Fibroblast of mammary gland (primary cell): ENCODE measurements at regions not wholly inside any gene's neighbourhood (a gene's known extent, or its start where the extent isn't known, plus 50 kb on each side); places are given as distances from the start of the nearest gene placed in this dataset.

Experiments used
- DNase-seq: peaks from one replicate; pipeline ENCODE4 v3.0.0-alpha.2; 2010; ENCODE audit warnings: low read depth
- H3K4me3 ChIP-seq: 2 replicates; pipeline ENCODE4 v1.5.1; 2011; ENCODE audit warnings: low read depth, mild to moderate bottlenecking, low read length, moderate library complexity; ENCODE audit not compliant: control insufficient read depth
- TF ChIP-seq, protein P1 (sequence below): conservative IDR thresholded peaks from 2 replicates; pipeline ENCODE4 v1.5.1; 2011; ENCODE audit warnings: low read depth, low read length, inconsistent platforms; ENCODE audit not compliant: control insufficient read depth, insufficient read depth

DNA sequence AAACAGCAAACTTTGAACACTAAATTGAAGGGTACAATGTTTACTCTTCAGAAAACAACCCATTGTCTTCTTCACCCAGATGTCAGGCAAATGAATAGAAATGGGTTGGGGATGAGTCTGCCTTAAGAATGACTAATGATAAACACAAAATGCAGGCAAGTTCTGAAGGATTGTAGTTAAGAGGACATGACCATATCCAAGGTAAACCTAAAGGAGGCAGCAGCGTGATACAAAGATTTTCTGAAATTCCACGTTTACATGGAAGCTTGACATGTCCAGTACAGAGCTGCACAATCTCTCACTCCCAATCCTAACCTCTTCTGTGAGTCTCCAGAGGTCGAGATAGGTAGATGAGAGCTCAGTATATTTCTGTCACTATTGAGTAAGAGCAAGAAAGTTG, 1263.2 kb upstream of the CDH6 start:
- TF ChIP-seq, protein P1, sequence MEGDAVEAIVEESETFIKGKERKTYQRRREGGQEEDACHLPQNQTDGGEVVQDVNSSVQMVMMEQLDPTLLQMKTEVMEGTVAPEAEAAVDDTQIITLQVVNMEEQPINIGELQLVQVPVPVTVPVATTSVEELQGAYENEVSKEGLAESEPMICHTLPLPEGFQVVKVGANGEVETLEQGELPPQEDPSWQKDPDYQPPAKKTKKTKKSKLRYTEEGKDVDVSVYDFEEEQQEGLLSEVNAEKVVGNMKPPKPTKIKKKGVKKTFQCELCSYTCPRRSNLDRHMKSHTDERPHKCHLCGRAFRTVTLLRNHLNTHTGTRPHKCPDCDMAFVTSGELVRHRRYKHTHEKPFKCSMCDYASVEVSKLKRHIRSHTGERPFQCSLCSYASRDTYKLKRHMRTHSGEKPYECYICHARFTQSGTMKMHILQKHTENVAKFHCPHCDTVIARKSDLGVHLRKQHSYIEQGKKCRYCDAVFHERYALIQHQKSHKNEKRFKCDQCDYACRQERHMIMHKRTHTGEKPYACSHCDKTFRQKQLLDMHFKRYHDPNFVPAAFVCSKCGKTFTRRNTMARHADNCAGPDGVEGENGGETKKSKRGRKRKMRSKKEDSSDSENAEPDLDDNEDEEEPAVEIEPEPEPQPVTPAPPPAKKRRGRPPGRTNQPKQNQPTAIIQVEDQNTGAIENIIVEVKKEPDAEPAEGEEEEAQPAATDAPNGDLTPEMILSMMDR = no peak
- DNase-seq = no peak
- H3K4me3 ChIP-seq = no peak overlapping the region

DNA sequence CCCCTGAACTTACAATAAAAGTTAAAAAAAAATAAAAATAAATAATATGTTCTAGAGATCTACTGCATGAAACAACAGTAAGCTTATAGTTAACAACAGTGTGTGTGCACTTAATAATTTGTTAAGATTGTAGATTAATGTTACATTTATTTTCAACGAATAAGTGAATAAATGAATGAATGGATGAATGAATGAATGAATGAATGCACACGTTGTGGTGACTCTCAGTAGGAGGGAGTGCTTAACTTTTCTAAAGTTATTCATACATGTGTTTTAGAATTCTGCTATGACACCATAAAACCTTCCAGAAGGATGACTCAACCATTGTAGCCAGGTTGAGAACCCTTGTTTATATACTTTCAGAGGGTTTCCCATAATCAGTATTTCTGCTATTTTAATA, 1269.4 kb upstream of the CDH6 start:
- H3K4me3 ChIP-seq = no peak overlapping the region
- TF ChIP-seq, protein P1 = no peak
- no peak for DNase-seq

DNA sequence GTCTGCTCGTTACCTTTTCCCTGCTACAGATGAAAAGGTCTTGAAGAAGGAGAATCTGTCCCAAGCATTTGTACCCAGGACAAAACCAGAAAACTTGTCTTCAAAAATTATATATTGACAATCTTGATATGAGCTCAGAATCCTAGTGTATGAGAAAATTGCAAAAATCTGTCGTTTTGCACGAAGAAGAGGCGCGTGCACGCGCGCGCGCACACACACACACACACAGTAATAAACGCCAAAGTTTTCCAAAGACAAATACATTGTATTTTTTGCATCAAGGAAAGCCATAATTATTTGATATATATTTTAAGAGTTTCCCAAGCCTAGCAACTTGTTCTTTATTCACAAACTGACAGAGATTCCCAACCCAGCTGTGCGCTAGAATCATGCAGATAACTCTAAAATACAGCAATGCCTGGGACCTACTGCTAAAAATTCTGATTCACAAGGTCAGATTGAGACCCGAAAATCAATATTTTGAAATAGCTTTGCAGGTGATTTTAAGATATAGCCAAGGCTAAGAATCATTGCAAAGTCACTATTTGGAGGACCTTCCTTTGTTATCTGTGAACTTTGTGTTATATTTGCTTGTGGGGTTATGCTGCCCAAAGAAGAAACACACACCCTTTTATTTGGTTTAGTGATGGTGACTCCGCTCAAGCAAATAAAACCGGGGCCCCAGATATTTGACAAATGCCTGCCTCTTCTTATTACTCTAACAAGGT, 1287.7 kb upstream of the CDH6 start:
- H3K4me3 ChIP-seq = no peak overlapping the region
- TF ChIP-seq, protein P1 = no peak

DNA sequence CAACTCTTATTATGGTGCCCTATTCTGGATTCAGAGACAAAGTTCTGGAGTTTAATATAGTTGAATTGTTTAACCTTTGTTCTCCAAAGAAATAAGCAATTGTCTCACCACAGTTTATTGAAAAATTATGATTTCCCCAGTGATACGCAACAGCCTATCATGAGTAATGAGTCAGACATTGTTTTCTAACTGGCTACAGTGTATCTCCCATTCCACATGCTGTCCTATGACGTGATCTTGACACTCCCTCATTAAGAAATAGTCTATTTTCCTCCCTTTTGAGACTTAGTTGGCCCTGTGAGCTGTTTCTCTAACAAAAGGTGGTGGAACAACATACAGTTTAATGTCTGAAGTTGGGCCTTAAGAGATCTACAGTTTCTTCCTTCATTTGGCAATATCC, 1290.6 kb upstream of the CDH6 start:
- TF ChIP-seq, protein P1 = no peak
- no peak for DNase-seq
- no peak overlapping the region for H3K4me3 ChIP-seq

More for the DNA sequence above, 1287.7 kb upstream of the CDH6 start:
- no peak for DNase-seq

DNA sequence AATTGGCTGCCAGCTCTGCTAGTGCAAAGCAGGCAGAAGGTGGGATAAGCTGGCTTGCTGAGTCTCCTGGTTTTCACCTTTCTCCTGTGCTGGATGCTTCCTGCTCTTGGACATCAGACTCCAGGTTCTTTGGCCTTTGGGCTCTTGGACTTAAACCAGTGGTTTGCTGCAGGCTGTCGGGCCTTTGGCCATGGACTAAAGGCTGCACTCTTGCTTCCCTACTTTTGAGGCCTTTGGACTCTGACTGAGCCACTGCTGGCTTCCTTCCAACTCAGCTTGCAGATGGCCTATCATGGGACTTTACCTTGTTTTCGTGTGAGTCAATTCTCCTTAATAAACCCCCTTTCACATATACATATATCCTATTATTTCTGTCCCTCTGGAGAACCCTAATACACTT, 1293.9 kb upstream of the CDH6 start:
- no peak overlapping the region for H3K4me3 ChIP-seq
- TF ChIP-seq, protein P1 = no peak
- no peak for DNase-seq

DNA sequence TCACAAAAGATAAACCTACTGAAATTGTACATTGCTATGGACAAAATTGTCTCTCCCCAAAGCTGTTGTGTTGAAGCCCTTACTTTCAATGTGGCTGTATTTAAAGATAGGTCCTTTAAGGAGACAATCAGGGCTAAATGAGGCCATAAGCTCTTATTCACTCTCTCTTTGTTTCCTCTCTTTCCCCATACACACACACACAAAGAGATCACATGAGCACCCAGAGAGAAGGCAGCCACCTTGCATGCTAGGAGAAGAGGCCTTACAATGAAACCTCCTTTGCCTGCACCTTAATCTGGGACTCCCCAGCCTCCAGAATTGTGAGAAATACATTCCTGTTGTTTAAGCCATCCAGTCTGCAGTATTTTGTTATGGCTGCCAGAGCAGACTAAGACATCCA, 1295.6 kb upstream of the CDH6 start:
- DNase-seq = no peak
- H3K4me3 ChIP-seq = no peak overlapping the region
- TF ChIP-seq, protein P1 = no peak
